ENCODE measurements at regions not wholly inside any gene's neighbourhood (a gene's known extent, or its start where the extent isn't known, plus 50 kb on each side); places are given as distances from the start of the nearest gene placed in this dataset.

DNA sequence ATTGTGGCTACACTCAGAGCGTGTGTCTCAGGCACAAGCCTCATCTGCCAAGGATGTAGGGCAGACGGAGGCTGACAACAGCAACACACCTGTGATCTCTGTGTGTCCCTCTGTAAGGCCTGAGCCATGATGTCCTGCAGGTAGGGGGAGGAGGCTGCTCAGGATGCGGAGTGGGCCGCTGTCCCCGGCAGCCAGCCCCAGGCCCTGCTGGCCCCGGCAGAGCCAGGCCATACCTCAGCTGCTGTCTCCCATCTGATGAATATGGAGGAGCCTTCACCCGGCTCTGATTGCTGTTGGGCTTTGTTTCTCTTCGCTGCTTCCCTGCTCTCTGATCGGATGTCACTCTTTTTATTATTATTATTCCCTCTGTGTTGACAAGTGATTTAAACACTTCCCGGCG is 83.6 kb upstream of the NCAM1 start:
- no peaks in the 10 kb centered on the region for H3K9me3 Mint-ChIP-seq
- no peaks in the 10 kb centered on the region for H3K36me3 Mint-ChIP-seq
- no peak for TF ChIP-seq CTCF (IDR thresholded peaks at IDR 0.05; ENCODE audit: unreplicated experiment)
- peaks cover 10% of the 10 kb centered on the region for H3K27me3 Mint-ChIP-seq (ENCODE audit: low read depth)
- no peak for DNase-seq (ENCODE audit: low spot score in 2 of 2, unreplicated experiment in 2 of 2)
- peaks cover 4% of the 10 kb centered on the region for H3K4me1 Mint-ChIP-seq
- no peak overlapping the region for H3K27ac Mint-ChIP-seq
- no peak overlapping the region for H3K4me3 Mint-ChIP-seq

- Mint-ChIP-seq H3K9me3 (no peaks in the 10 kb centered on the region), H3K27me3 (ENCODE audit: low read depth) (peaks cover 7% of the 10 kb centered on the region), H3K4me1 (peaks cover 4% of the 10 kb centered on the region), H3K4me3 (no peak overlapping the region), H3K36me3 (no peaks in the 10 kb centered on the region), H3K27ac (no peak overlapping the region)
- no peak for TF ChIP-seq CTCF (IDR thresholded peaks at IDR 0.05; ENCODE audit: unreplicated experiment)
- DNase-seq (ENCODE audit: low spot score in 2 of 2, unreplicated experiment in 2 of 2) = no peak
Measured at GRCh38 chr11:112878033-112878601, 83.1 kb upstream of the NCAM1 start.

DNA sequence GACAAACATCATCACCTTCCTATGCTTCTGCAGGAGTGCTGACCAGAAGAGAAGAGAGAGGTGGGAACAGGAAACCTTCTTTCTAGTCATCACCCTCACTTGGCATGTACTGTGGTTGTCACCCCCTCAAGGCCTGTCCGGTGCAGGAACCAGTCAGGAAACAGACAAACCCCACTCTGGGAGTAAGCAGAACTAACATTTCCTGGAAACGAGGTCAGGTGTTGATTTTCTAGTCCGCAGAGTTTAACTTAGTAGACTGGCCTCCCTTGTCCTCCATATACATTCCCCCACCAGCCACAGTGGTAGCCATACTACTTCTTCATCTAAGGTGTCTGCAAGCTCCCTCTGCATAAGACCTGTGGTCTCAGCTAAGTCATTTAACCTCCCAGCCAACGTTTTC is 80.7 kb upstream of the NCAM1 start:
- no peak overlapping the region for H3K27ac Mint-ChIP-seq
- no peak overlapping the region for H3K4me3 Mint-ChIP-seq
- DNase-seq (ENCODE audit: low spot score in 2 of 2, unreplicated experiment in 2 of 2) = no peak
- no peaks in the 10 kb centered on the region for H3K36me3 Mint-ChIP-seq
- H3K4me1 Mint-ChIP-seq = peaks cover 4% of the 10 kb centered on the region
- peaks cover 6% of the 10 kb centered on the region for H3K27me3 Mint-ChIP-seq (ENCODE audit: low read depth)
- H3K9me3 Mint-ChIP-seq = no peaks in the 10 kb centered on the region
- TF ChIP-seq CTCF (IDR thresholded peaks at IDR 0.05; ENCODE audit: unreplicated experiment) = no peak

DNA sequence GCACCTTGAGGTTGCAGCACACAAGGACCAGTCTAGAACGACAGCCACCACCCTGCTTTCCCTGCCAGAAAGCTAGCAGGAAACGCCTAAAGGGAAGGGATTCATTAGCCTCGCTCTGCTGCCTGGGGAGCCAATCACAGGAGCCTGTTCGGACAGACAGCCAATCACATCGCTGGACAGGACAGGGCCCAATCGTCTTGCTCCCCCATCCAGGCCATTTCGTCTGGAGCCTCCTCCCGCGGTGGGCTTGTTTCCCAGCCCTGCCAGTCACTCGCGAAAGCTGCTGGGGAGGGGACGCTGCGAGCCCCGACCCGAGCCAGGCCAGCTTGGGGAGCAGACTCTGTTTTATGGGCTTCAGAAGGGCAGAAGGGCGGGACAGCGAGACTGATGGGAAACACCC is 79.8 kb upstream of the NCAM1 start:
- Mint-ChIP-seq H3K36me3 (no peaks in the 10 kb centered on the region), H3K4me1 (peaks cover 4% of the 10 kb centered on the region), H3K4me3 (peak overlapping the region; percentile 66), H3K9me3 (no peaks in the 10 kb centered on the region), H3K27me3 (ENCODE audit: low read depth) (peaks cover 2% of the 10 kb centered on the region), H3K27ac (no peak overlapping the region)
- DNase-seq (ENCODE audit: low spot score in 2 of 2, unreplicated experiment in 2 of 2) = peak; percentile 39 to 58
- TF ChIP-seq CTCF (IDR thresholded peaks at IDR 0.05; ENCODE audit: unreplicated experiment) = no peak

DNA sequence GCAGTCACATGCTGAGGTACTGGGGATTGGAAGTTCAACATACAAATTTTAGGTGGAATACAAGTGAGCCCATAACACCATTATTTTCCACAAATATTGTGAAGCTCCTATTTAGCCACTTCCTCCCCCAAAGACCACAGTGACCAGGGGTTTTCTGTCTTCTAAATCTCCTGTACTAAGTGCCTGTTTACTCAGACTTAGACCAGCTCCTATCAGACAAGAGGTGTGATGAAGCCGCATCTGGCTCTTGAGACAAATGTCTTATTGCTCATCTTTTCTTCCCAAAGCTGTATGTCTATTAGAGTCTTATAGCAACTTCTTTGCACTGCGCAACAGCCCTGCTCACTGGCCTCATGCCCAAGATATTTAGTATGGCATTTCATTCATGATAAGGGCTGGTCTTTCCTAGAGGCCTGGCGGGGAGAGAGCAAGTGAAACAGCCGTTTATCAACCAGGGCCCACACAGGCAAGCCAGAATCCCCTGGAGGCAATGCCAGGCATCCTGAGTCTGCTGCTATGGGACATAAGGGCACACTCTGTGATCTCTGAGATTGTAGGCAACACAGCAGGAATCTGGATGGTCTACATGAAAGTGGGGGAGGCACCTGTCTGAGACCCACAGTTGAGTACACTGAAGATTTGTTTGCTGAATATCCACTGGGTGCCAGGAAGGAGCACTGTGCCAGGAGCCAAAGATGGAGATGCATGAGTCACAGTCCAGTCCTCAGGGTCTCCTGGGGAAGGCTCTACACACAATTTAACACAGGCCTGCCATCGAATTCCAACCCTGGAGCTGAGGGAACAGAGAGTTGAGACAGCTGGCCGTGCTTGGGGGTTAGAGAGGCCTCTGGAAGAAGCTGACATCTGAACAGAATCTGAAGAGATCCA is 78.5 kb upstream of the NCAM1 start:
- Mint-ChIP-seq H3K4me1 (peaks cover 7% of the 10 kb centered on the region), H3K4me3 (no peak overlapping the region), H3K27ac (no peak overlapping the region), H3K36me3 (no peaks in the 10 kb centered on the region), H3K27me3 (ENCODE audit: low read depth) (no peaks in the 10 kb centered on the region), H3K9me3 (no peaks in the 10 kb centered on the region)
- no peak for TF ChIP-seq CTCF (IDR thresholded peaks at IDR 0.05; ENCODE audit: unreplicated experiment)
- DNase-seq (ENCODE audit: low spot score in 2 of 2, unreplicated experiment in 2 of 2) = peak in 1 of 2 experiments; percentile 43

Measured in mesothelial cell of epicardium (in vitro differentiated cells).